Upper lobe of right lung (tissue), 1 donor: ENCODE measurements at regions not wholly inside any gene's neighbourhood (a gene's known extent, or its start where the extent isn't known, plus 50 kb on each side); places are given as distances from the start of the nearest gene placed in this dataset.
"Not testable (repeated sequence)": the region's sequence is repeated elsewhere in the genome, so short reads cannot be mapped to it uniquely, and the experiment has no call there.

Experiments used
- ATAC-seq: fragments of 200-7000 bp; cut with Tn5 transposase; one replicate; pipeline ENCODE4 v1.9.1; 2020; ENCODE audit warnings: mild to moderate bottlenecking, moderate library complexity
- DNase-seq: peaks from one replicate; pipeline ENCODE4 v3.0.0-alpha.2; 2020
- H3K27ac ChIP-seq: fragments of 200-600 bp; one replicate; pipeline ENCODE4 v1.8.0; 2022
- H3K27me3 ChIP-seq: fragments of 200-600 bp; one replicate; pipeline ENCODE4 v1.8.0; 2022; ENCODE audit warnings: mild to moderate bottlenecking
- H3K36me3 ChIP-seq: fragments of 200-600 bp; one replicate; pipeline ENCODE4 v1.8.0; 2022
- H3K4me1 ChIP-seq: fragments of 200-600 bp; one replicate; pipeline ENCODE4 v1.8.0; 2022
- H3K4me3 ChIP-seq: fragments of 200-600 bp; one replicate; pipeline ENCODE4 v1.8.0; 2022; ENCODE audit warnings: mild to moderate bottlenecking
- H3K9me3 ChIP-seq: fragments of 200-600 bp; one replicate; pipeline ENCODE4 v1.8.0; 2022
- CTCF ChIP-seq: fragments of 200-600 bp; IDR thresholded peaks from one replicate; pipeline ENCODE4 v1.8.0; 2022; ENCODE audit warnings: antibody characterized with exemption
- intact Hi-C: fragments of 100-400 bp; cut with DNase I; formaldehyde crosslinking; loops from one replicate; pipeline ENCODE4 v1.11.0; 2022
- donor health status: DM: no; HTN: yes; CAD: no; lungs with severe emphysema.

- no peaks in the 10 kb centered on the region for H3K36me3 ChIP-seq
- no peak for TF ChIP-seq CTCF
- ATAC-seq, result no peak
- H3K27me3 ChIP-seq, result peaks cover 14% of the 10 kb centered on the region
- peak; percentile 35 for DNase-seq
- no peak overlapping the region for H3K4me3 ChIP-seq
- no peaks in the 10 kb centered on the region for H3K9me3 ChIP-seq
- no peak overlapping the region for H3K27ac ChIP-seq
- H3K4me1 ChIP-seq, result no peaks in the 10 kb centered on the region
- intact Hi-C loops, result no loop called here
Measured at GRCh38 chr5:1733369-1733768, 66.3 kb downstream of the MRPL36 start.

- no peak for ATAC-seq
- H3K27me3 ChIP-seq, result peaks cover 14% of the 10 kb centered on the region
- no peaks in the 10 kb centered on the region for H3K9me3 ChIP-seq
- H3K4me1 ChIP-seq, result no peaks in the 10 kb centered on the region
- H3K27ac ChIP-seq, result no peak overlapping the region
- intact Hi-C loops, result no loop called here
- H3K36me3 ChIP-seq, result no peaks in the 10 kb centered on the region
- no peak for TF ChIP-seq CTCF
- no peak overlapping the region for H3K4me3 ChIP-seq
- DNase-seq, result peak; percentile 52
Measured at GRCh38 chr5:1732945-1733344, 66.7 kb downstream of the MRPL36 start.

- no peak overlapping the region for H3K27ac ChIP-seq
- intact Hi-C loops, result no loop called here
- H3K4me1 ChIP-seq, result no peaks in the 10 kb centered on the region
- TF ChIP-seq CTCF, result no peak
- H3K36me3 ChIP-seq, result no peaks in the 10 kb centered on the region
- DNase-seq, result peak; percentile 51
- no peaks in the 10 kb centered on the region for H3K9me3 ChIP-seq
- ATAC-seq, result peak; percentile 8
- peaks cover 11% of the 10 kb centered on the region for H3K27me3 ChIP-seq
- H3K4me3 ChIP-seq, result no peak overlapping the region
Measured at GRCh38 chr5:1732238-1732941, 67.2 kb downstream of the MRPL36 start.

- H3K36me3 ChIP-seq, H3K27me3 ChIP-seq, H3K9me3 ChIP-seq, H3K4me1 ChIP-seq, H3K27ac ChIP-seq, ATAC-seq, H3K4me3 ChIP-seq, intact Hi-C loops: not testable (repeated sequence)
- peak; percentile 31 for DNase-seq
Measured at GRCh38 chr5:1731855-1732237, 67.8 kb downstream of the MRPL36 start.

GRCh38 chr5:1731091-1731639 is 68.5 kb downstream of the MRPL36 start:
- Histone ChIP-seq H3K36me3 (no peaks in the 10 kb centered on the region), H3K27ac (no peak overlapping the region), H3K27me3 (peaks cover under 1% of the 10 kb centered on the region), H3K4me1 (no peaks in the 10 kb centered on the region), H3K9me3 (no peaks in the 10 kb centered on the region), H3K4me3 (no peak overlapping the region)
- no peak for TF ChIP-seq CTCF
- ATAC-seq (no peak), DNase-seq (peak; percentile 28)
- intact Hi-C loops, result no loop called here

GRCh38 chr5:1730487-1730847 is 69.2 kb downstream of the MRPL36 start:
- Histone ChIP-seq H3K27me3 (no peaks in the 10 kb centered on the region), H3K36me3 (no peaks in the 10 kb centered on the region), H3K4me1 (no peaks in the 10 kb centered on the region), H3K27ac (no peak overlapping the region), H3K9me3 (no peaks in the 10 kb centered on the region), H3K4me3 (no peak overlapping the region)
- no peak for ATAC-seq
- intact Hi-C loops, result no loop called here
- DNase-seq, result peak; percentile 46
- TF ChIP-seq CTCF, result no peak
